ENCODE measurements at regions not wholly inside any gene's neighbourhood (a gene's known extent, or its start where the extent isn't known, plus 50 kb on each side); places are given as distances from the start of the nearest gene placed in this dataset.

DNA sequence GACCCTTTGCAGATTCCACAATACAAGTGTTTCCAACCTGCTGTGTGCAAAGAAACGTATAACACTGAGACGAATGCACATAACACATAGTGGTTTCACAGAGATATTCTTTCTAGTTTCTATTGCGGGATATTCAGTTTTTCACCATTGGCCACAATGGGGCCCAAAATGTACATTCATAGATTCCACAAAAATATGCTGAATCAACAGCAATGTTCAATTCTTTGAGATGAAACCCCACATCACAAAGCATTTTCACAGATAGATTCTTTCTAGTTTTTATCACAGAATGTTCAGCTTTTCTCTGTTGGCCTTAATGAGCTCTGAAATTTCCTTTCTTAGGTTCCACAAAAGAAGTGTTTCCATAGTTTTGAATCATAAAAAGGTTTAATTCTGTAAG, 2472.3 kb downstream of the TP53TG3F start:
- no peak for DNase-seq

Measured in SW 1271 (cell line).